NCI-H69 (cell line): ENCODE measurements at regions not wholly inside any gene's neighbourhood (a gene's known extent, or its start where the extent isn't known, plus 50 kb on each side); places are given as distances from the start of the nearest gene placed in this dataset.

ENCODE experiments used
- DNase-seq: peaks from one replicate; lab custom pipeline; 2025; lab: John Stamatoyannopoulos, UW

DNA sequence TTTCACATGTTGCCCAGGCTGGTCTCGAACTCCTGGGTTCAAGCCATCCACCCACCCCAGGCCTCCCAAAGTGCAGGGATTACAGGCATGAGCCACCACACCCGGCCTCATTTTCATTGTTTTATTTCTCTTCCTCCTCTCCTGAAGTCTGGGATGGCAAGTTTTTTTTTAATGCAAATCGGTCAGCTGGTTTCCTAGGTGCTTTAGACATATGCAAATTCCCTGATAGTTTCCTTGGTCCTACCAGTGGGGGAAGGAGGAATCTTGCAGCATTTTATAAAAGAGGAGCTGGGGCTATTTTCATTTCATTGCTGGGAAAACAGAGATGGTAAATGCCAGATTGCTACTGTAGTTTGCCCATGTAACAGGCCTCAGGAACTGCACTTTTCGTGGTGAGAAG lies 179.4 kb downstream of the ACTL7B start:
- no peak for DNase-seq

DNA sequence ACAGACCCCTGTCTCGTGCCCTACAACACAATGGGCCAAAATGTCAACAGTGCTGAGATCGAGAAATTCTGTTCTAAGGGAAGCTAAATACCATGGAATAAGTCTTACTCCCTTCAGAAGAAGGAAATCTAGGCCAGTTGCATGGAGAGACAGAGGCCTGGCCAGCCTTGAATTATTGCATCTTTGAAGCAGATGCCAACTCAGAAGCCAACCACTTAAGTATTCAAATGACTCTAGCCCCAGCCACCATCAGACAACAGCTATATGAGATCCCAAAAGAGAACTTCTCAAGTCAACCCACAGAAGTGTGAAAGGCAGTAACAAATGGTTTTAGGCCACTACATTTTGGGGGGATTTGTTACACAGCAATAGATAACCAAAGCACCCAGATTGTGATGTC lies 180.1 kb downstream of the ACTL7B start:
- no peak for DNase-seq

DNA sequence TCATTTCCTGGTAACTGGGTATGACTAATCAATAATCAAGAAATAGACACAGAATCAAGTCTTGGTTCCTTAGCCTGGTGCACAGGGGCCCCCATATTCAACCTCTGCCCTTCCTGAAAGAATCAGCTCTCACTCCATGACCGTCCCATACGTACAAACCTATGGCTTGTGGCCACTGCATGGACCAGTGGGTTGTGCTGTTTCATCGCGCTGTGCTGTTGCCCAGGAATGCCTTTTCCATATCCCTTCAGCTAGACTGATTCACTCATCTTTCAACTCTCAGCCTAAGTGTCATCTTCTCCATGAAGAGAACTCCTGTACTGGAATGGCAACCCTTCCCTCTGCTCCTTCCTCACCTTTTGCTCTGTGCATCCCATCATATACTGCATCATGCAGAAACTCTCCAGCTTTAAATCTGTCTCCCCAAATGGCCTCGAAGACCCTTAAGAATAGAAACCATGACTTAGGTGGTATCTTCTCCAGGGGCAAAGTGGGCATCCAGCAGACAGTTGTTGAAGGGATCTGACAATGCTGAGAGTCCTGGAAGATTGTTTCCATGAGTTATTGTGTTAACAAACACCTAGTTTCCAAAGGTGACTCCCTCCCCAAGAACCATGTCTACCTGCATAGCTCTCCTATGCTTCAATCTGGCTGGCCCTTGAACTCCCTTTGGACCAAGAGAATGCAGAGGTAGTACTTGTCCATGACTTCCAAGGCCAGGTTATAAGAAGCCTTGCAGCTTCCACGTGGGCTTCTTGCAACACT lies 180.8 kb downstream of the ACTL7B start:
- DNase-seq: no peak

DNA sequence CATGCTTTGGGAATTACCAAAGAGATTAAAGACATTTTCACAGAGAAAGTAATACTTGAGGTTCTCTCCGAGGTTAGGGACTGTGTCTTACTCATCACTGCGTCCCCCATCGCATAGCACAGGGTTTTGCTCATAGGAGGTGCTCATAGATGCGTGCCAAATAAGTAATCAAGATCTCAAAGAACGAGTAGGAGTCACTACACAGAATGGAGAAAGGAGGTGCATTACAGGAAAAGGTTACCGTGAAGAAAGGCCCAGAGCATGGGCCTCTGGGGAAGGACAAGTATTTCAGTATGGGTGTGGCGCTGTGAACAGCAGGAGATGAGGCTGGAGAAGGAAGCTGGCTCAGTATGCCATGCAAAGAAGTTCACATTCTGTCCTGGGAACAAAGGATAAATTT lies 182.4 kb downstream of the ACTL7B start:
- no peak for DNase-seq

DNA sequence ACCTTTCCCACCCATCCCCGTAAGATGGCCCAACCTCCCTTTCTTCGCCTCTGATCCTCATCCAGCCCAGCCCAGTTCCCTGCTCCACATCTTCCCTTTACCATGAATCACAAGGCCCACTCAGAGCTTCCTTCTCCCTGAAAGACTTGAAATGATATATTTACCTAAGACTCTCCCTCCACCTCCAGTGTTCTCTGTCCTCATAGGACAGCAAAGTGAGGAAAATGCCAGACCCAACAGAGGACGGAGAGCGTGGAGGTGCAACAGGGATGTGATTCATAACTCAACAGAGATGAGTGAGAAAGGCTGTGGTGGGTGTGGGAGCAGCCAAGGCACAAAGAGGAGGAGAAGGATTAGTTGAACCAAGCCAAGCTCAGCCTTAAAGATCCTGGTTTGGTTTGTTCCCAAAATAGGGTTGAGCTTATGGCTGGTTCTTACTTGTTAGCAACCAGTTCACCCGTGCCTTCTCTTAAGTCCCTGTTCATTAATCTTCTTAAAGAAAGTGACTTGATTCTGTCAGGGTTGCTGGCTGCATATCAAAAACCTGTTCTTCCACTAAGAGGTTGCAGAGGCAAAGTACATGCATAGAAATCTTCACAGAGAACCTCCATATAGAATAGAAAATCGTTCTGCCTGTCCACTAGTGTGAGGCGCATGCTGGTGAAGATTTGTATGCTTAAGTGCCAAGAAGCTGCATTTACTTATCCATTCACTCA lies 183.2 kb downstream of the ACTL7B start:
- DNase-seq: no peak

DNA sequence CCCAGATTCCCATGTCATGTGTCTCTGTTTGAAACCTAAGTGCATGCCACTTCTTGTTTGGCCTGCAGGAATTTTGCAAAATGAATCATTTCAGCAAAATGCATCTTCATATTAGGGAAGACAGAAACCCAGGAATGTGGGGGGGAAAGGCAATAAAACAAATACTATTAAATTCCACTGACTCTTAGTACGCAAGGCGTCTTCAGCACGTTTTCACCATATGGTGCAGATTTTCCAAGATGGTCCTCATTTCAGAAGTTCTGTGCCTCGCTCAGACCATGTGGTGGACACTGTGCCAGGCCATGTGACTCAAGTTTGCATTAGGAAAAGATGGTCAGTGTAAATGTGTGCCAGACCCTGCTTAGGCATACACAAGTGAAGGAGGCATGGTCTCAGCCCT lies 184.0 kb downstream of the ACTL7B start:
- no peak for DNase-seq

DNA sequence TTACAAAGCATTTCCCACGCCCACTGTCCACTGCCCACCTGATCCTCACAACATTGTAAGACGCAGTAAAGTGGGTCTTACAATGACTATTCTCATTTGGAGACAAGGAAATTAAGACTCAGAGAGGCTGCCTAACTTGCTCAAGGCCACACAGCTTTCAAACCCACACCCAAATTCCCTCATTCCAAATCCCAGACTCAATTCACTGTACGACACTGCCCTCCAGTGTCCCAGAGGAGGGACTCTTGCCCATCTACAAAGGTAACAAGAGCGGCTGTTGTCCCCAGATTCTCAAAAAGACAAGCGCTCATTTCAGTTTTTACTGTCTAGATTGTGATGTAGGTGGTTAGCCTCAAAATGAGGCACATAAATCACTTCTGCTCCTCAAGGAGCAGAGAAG lies 184.6 kb downstream of the ACTL7B start:
- DNase-seq: peak; percentile 55

DNA sequence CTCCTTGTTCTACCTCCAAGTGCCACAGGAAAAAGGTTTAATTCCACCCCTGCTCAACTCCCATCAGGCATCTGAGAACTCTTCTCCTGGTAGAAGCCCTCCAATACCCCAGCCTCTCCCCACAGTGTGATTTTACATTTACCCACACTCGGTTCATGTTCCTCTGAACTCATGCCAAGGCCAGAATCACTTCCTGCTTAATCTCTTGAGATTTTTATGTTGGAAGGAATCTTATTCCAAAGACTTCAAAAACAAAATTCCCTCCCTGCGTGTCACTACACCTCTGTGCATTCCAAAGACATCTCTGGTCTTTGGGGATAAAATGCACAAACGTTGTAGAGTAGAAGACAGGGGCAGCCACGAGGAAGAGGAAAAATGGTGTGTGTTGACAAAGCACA lies 186.8 kb downstream of the ACTL7B start:
- DNase-seq: no peak

DNA sequence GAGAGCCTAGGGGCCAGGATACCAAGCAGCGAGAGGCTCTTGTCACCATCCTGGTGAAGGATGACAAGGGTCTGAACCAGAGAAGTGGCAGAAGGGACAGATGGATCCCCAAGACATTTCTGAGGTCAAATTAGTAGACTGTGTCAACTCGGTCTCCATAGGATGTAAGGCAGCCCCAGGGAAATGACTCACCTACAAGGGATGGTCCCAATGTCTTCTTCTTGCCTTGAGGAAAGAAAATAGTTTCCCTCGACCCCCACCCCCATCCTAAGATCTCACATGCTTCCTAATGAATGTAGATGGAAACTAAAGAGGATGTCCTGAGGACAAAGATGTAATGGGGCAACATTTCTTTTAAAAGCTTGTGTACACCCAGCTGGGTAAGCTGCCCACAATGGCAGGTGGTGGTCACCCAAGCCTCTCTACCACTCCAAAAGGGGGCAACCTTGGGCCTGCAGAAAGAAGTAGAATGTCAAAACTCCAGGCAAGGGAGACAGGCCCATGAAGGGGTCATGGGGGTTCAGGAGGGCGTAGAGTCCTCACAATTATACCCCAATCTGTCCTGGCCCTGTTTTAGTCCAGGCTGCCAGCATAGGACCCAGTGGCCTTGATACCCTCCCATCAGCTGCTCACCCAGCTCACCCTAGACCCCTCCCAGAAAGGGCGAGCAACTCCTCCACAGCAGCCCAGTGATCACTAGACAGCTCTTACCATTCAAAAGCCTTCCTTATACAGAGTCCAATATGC lies 187.4 kb downstream of the ACTL7B start:
- no peak for DNase-seq

DNA sequence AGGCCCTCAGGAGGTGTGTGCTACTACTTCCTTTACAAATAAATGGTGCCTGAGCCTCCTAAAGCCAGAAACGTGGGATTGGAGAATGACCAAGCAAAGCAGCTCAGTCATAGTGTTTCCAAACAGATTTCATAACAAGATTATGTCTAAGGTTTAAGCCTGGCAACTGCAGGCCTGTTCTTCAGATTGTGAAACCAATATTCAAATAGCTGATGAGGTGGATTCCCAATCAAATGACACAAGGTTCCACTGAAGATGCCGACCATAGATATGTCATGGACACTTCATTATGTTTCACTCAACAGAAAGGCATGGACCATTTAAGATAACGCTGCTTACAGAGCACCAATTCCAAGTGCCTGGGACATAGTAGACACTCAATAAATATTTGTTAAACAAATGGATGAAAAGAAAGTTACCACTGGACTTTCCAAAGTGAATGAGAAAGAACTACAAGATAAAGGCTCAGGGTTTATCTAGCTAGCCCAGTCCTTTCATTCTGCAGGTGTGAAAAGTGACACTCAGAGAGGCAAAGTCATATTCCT lies 189.5 kb downstream of the ACTL7B start:
- no peak for DNase-seq

DNA sequence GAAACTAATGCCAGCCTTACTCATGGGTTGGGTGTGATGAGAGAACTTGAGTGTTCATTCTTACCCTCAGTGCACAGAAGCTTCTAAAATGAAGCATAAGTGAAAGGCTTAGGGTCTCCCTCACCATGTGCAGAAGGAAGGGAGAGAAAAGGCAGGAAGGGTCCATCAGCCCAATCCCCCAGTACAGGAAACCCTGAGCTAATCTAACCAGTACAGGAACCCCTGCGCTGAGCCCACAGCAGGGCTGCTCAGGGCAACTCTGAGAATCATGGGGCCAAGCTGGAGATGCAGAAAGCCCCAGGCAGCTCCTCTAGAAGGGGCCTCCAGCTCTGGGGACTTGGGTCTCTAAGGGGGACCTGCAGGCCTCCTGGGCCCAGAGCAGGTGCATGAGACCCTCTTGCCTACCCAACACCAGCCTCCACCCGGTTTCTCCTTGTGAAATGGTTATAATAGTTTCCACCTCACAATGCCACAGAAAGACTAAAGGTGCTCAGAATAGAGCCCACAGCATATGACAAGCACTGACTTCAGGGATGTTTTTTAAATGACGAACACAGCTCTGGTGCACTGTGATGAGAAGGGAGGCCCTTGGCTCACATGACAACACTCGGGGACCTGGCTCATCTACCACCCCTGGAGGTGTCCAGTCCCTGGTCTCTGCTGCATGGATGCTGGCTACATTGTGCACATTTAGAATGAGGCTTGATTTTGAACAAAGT lies 190.1 kb downstream of the ACTL7B start:
- DNase-seq: no peak

DNA sequence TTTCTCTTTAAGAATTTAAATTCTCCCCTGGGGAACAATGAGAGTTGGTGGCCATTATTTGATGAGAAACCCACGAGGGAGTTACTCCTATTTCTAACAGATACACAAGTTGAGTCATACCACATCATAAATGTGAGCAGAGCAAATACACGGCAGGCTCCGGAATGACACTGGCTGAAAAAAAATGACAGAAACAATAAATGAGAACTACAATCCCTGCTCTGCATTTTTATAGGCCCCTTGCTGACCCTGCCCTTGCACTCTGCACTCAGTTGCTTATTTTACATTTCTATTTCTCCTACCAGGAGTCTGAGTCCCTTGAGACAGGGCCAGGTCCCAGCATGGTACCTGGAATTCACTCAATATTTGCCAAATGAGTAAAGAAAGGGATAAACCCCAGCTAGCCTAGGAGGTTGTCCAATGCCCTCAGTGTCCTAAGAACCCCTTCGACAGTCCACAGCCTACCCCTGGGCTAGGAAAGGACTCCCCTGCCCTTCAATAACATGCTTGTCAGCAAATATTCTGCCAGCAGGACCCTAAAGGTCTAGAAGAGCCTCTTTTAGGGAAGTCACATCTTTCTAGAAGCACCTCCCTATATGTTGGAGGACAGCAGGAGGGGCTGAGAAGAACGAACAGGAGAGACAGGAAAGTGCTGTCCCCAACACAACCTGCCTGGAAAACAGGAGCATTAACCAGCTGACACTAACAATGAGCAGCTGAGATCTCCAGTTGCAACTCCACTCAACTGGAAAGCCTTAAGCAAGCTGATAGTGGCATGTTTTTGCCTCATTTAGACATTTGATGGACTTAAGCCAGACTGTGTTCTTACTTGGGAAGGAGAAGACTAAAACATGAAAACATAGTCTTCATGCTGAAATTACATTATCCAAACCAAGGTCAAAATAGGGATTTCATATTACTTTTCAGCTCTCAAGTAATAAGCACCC lies 191.2 kb downstream of the ACTL7B start:
- peak; percentile 18 for DNase-seq

DNA sequence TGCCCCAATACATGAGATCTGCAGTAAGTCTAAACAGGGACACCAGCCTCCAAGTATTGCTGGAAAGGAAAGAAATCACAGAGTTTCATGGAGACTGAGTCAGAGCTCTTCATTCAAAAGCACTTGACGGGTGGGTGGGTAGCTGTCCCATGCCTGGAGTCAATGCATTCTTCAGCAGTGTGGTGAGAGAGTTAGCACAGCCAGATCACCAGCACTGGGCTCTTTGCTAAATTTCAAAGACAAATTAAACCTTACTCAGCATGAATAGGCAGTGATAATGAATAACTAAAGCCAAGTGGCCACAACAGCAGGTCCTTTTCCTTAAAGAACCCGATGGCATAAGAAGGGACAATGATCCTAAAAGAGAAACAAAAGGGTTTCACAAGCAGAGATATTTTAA lies 192.4 kb downstream of the ACTL7B start:
- DNase-seq: no peak

DNA sequence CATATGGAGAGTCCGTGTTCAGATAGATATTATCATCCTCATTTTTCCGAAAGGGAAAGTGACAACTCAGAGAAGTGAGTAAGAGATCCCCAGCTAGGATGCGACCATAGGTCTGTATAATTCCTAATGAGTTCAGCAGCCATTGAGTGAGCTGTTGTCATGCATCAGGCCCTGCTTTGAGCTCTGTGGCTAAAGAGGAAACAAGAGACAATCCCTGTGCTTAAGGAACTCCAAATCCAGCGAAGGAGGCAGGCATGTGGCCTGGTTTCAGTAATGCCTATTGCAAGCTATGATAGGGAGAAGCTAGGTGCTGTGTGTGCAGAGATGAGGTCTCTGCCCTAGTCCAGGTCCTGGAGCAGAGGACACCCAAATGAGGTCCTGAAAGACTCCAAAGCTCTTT lies 192.8 kb downstream of the ACTL7B start:
- DNase-seq: no peak

DNA sequence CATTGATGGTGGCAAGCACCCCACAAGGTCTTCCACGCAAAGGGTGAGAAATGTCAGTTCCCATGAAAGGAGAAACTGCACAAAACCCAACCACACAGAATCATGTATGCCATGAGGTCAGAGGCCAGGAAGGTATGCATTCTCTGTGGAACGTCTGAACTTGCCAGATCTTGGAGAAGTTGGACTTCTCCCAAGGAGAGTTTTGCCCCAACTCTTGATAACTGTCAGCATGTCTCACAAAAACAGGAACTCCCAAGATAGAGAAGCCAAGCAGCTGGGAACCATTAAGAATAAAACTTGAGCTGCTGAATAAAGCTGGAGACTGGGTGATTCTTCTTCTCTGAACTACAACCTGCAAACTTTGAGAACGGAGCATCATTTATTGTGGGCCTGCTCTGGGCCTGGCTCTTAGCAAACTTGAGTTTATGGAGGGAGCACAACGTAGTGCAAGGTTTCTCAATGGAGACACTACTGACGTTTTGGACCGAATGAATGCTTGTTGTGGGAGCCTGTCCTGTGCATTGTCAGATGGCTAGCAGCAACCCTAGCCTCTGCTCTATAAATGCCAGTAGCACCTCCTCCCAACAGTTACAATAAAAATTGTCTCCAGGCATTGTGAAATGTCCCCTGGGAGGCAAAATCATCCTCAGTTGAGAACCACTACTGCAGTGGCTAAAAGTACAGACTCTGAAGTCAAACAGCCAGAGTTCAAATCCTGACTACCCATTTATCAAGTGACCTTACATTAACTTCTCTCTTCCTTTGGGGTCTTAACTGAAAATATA lies 193.5 kb downstream of the ACTL7B start:
- DNase-seq: no peak

DNA sequence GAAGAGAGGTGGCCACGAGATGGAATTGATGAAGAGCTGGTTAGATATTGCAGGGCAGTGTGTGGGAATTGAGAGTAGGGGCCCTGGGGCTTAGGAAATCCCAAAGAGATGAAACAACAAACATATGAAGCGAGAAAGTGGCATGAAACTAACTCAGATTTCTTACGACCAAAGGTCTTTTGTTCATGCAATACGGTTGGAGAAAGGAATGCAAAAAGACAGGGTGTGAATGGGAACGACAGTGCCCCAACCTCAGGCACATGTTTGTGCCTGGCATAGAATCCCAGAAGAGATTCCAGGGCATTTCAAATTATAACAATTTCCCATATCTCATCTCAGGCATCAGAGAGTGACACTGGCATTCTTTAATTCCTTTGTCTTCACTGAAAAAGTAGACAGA lies 199.2 kb downstream of the ACTL7B start:
- no peak for DNase-seq

DNA sequence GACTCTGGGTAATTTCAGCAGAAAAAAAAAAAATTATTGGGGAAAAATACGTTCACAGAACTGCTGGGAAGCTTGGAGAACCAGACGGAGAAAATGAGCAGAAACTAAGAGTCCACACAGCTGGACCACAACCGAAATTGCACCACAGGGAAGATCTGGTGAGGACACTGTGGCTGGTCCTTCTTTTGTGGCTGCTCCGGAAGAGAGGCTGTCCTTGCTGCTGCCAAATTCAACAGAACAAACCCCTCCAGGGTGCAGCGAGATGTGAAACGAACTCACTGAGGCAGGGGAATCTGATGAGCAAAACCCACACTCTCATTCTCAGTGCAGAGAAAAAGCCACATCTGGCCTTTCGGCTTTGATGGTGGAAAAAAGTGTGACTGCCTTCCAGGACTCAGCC lies 200.0 kb downstream of the ACTL7B start:
- DNase-seq: no peak

DNA sequence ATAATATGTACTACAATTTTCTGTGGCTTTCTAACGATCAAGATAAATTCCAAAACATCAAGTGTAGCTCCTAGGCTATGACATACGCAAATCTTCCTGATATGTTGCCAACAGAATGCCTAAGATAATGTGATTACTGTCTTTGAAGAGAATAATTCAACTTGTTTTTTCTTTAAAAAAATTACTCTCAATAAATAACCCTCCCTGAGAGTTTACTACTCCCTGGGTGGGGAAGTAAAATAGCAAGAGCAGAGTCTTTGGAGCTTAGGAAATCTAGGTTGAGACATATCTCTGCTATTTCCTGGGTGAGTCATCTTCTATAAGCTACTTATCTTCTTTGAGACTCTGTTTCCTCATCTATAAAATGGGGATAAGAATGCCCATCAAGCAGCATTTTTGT lies 201.2 kb downstream of the ACTL7B start:
- DNase-seq: no peak

DNA sequence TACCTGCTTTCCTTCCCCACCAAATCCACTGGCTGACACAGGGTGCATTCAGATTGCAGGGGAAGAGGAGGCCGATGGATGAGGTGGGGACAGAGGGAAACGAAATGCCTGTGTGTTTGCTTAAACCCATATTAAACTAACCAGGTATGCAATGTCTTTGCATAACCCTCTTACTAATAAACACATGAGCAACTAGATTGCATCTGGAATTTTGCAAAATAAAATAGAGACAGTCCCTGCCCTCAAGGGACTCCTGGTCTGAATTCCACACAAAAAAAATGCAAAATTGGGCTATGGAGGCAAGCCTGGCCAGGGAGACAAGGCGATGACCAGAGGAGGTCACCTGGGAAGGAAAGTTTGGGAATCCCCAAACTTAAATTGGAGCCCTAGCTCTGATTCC lies 202.9 kb downstream of the ACTL7B start:
- DNase-seq: no peak

DNA sequence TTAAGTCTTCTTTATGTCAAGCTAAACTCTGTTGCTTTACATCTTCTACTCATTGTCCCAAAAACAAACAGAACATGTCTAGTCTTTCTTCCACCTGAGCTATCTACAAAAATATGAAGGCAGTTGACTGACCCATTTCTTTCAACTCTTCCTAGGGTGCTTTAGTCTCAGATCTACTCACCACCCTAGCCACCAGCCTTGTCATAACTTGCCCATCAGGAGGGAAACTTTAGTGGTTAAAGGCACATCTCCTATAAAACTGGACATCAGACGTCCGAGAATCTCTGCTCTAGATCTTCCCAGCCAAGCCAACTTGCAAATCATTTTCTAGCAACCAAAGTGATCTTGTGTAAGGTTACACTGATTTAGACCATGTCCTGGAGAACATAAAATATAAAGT lies 205.0 kb downstream of the ACTL7B start:
- no peak for DNase-seq
